ENCODE measurements at regions not wholly inside any gene's neighbourhood (a gene's known extent, or its start where the extent isn't known, plus 50 kb on each side); places are given as distances from the start of the nearest gene placed in this dataset.
"Not testable (repeated sequence)": the region's sequence is repeated elsewhere in the genome, so short reads cannot be mapped to it uniquely, and the experiment has no call there.

DNA sequence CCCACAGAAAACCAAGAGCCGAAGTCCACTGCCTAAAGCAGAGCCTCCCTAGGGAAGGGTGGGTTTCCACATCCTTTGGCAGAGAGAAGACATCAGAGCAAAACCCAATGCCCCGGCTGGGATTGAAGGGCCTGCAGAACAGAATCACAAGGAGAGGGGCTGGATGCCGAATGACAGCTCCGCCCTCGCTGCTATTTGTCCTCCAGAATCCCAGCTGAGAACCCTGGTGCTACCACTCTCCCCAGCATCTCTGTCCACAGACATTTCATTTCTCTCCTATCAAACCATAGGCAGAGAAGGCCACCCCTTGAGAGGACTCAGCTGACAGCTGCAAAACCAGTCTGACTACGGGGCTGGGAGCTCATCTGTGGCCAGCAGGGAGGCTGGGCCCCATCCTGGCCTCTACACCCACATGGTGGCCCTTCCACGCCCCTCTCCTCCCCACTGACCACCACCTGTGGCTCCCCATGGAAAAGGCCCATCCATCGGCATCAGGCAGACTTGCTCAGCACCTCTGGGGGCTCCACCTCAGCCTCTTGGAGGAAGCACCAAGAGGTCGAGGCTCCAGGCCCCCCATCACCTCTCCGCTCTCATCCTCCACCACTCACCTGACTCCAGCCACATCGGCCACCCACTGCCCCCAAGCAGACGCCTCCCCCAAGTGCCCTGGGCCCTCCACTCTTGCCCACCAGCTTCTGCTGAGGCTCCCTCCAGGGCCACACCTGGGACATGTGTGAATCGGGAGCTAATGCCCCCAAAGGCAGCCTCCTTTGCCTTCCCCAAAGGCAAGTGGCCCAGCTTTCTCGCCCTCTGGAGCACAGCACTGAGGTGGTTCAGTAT is 288.5 kb downstream of the C16orf95 start:
- DNase-seq (ENCODE audit: low read depth in 2 of 2): no peak

DNA sequence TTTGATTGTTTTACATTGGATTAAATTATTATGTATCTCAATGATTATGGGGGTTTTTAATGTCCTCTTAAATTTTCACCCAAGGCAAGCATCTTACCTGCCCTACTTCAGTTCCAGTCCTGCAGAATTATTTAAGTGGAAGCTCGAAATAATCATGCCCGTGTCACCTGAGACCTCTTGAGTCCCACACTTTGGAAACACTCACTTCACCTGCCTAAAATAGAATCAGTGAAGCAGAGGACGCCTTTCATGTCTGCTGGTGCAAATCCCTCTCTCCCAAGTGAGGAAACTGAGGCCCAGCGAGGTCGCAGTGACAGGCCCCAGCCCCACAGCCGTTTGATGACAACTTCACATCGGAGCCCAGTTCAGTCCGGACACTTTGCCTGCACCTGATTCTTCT is 284.6 kb downstream of the C16orf95 start:
- no peak for DNase-seq (ENCODE audit: low read depth in 2 of 2)

DNA sequence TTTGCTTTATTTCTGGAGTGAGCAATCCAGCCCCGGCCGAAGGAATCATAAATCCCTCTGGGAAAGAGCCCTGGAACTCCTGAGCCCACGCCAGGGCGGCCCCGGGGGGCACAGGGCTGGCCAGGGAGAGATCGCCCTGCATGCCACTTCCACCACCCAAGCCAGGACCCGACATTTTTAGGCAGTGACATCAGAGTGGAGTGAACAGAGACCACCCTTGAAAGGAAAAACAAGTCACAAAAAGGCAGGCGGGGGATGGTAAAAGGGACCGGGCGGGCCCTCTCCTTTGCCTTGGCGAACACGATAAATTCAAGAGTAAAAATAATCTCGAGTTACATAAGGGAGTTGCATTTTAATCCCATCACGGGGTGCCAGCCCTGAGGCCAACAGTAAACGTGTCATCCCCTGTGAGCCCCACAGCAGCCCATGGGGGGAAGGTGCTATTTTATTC is 284.1 kb downstream of the C16orf95 start:
- DNase-seq (ENCODE audit: low read depth in 2 of 2): no peak

DNA sequence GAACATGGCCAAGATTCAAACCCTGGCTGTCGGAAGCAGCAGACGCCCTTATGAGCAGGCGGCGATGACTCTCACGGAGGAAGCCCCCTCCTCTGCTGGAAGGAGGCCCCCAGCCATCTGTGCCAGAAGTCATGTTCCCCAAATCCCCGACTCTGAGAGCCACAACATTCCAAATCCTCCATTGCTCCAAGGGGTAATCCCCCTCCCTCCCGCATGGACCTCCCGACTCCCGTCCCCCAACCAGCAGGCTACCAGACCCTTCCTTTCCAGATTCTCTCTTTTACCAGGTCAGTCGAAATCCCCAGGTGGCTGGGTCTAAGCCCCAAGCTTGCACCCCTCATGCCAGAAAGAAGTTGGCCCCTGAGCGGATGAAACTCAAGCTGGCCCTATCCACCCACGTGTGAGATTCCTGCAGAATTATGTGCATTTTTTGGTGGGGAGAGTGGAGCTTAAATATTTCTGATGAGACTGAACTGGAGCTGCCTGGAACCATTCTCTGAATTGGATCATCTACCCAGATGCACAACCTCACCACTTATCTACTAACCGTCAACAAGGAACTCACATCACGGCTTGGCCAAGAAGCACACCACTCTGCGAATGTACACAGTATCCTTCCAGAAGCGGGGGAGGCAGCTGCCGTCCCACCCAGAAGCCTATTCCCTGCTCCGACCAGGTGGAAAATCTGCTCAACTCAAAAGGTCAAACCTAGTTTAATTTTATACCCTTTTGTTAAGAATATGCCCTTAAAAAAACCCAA is 283.5 kb downstream of the C16orf95 start:
- DNase-seq (ENCODE audit: low read depth in 2 of 2): no peak

DNA sequence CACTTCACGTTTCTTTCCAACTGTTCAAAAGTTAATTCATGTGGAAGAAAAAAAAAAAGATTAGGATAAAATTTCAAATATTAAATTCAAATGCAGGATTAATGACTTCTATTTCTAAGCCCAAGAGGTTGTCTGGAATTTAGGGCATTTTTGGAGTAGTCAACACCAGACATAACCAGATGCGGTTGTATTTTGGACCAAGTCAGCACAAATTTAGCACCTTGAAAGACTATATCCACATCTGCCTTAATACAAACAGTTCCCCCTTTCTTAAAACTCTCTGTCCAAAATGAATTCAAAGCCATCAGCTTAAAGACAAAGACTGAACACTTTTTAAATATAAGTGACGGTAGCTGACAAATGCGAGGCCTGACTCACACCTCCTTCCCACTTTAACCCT is 282.9 kb downstream of the C16orf95 start:
- no peak for DNase-seq (ENCODE audit: low read depth in 2 of 2)

DNA sequence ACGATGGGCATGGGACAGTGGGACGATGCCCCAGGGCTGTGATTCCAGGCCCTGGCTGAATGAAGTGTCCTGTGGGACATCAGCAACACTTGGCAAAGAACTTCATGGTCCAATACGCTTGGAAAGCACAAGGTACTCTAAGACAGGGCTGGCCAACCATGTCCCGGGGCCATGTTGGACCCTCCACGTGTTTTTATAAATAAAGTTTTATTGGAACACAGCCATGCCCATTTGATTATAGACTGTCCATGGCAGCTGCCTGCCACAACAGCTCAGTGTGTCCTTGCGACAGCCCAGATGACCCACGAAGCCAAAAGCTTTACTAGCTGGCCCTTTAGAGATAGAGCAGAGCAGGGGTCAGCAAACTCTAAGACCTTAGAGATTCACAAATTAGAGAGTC is 282.1 kb downstream of the C16orf95 start:
- DNase-seq (ENCODE audit: low read depth in 2 of 2): no peak

DNA sequence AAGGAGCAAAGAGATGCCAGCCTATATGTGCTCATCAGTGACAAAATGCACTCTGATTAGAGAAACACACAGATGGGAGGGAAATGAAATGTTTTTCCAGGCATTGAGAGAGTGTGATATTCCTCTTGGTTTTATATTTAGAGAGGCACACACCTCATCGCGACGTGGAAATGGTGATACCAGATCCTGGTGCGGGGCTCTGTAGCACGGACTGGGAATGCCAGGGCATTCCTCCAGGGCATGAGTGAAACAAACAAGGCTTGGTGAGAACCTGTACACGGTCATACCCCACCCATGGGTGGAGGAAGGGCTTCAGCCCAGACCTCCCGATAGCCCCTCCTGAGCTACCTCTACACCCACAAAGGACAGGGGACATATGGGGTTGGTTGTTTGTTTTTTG is 280.2 kb downstream of the C16orf95 start:
- no peak for DNase-seq (ENCODE audit: low read depth in 2 of 2)

DNA sequence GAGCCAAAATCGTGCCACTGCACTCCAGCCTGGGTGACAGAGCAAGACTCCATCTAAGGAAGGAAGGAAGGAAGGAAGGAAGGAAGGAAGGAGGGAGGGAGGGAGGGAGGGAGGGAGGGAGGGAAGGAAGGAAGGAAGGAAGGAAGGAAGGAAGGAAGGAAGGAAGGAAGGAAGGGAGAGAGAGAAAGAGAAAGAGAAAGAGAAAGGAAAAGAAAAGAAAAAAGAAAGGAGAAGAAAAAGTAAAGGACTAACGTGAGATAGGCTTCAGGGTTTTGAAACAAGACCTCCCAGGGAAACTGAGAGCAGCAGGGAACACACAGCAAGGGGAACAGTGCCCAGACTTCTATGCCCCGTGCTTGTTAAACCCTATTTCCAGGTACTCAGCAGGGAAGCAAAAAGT is 278.7 kb downstream of the C16orf95 start:
- DNase-seq (ENCODE audit: low read depth in 2 of 2): not testable (repeated sequence)

DNA sequence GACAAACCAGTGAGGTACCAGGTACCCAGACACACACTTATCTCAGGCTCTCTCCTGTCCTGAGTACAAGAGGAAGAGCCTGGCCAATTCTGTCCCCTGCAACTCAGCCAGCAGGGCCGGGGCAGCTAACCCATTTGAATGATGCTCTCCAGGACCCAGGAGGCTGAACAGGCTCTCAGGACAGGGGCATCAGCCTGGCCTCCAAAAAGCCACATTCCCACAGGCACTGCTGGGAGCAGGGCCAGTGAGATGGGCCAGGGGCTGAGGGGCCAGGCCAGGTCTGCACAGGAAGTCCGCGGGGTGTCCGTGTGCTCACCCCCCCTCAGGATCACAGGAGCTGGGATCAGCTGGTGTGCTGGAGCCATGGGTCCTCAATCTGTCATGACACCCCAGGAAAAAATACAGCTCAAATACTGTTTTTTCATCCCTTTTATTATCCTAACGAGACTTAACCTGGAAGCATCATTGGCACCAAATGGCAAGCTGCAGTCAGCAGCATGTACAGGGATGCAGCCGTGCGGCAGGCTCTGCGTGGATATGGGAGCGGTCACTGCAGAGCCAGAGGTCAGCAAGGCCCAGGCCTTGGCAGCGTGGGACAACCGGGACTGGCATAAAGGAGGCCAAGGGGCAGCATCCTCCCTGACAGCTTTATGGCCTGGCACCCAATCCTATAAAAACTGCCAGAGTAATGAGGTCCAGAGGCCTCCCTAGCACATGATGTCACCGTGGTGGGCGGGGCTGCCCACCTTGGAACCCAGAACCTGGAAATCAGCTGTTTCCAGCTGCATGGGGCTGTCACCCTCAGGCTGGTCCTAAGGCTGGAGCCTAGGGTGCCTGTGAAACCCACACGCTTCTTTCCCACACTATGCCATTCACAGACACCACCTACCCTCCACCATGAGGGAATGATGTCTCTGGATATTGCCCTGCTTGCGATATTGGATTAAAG is 276.7 kb downstream of the C16orf95 start:
- DNase-seq (ENCODE audit: low read depth in 2 of 2): no peak

DNA sequence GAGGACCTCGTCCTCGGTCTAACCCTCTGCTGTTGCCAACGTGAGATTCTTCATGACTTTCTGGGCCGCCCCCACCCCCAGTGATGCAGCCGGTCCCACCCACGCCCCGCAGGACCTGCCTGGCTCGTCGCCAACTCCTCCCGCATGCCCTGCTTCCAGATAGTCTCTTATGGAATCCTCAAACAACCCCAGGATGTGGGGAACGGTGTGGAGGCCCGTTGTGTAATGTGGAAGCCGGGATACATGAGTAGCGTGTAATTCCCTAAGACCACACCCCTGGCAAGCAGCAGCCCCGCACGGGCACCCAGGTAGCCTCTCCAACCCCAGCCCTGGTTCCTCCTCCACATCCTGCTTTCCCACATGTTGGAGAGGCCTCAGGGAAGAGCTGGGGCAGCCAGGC is 275.9 kb downstream of the C16orf95 start:
- no peak for DNase-seq (ENCODE audit: low read depth in 2 of 2)

DNA sequence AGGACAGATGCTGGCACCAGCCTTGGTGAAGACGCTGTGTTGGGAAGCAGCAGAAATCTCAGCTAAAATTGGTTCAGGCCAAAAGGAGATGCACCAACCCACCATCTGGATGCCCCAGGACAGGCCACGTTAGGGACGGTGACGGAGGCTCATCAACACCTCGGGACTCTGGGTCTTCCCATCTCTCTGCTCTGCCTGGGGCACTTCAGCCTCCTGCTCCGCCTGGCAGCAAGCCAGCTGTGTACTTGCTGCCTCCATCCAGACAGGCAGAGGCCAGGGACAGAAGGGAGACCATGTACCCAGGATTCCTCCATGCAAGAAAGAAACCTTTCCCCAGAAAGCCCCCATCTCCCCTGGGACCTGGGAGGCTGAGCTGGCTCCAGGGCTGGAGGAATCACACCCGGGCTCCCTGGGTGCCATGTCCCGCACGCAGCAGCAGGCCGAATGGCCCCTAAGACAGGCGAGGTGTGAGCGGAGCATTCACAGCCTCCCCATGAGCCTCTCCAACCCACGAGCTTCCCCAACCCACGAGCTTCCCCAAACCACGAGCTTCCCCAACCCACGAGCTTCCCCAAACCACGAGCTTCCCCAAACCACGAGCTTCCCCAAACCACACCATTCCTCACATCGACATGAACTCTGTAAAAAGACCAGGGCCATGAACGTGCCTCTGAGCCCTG is 274.5 kb downstream of the C16orf95 start:
- no peak for DNase-seq (ENCODE audit: low read depth in 2 of 2)

DNA sequence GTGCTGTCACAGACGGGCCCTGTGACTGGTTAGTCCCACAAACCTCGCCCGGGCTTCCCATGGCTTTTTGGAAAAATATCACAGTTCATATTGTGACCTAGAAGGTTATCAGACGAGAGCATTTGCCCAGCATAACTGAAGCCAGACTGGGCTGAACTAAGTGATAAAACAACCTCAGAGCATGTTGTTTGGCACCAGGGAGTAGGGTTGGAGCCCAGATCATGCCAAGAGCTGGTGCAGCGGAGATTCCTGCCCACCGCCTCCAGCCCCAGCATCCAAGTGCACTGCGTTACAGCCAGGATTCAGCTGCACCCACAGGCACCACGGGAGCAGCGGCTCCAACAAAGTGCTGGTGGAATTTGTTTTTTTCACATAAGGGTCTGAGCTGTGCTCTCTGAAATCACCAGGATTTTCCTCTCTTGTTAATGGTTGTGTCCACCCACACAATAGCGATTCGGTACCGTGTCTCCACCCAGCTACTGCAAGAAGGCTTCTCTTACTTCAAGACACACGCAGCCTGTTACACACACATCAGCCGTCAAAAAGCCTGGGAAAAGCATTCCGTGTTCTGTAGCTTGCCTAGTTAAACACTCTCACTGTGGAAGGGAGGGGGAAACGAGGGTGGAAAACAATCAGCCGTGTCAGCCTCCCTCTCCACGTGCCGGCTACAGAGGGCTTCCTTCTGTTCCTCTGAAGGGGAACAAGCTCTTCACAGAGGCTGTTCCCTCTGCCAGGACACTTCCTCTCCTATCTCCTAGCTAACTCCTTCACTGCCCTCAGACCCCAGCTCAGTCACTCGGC is 273.8 kb downstream of the C16orf95 start:
- DNase-seq (ENCODE audit: low read depth in 2 of 2): no peak

DNA sequence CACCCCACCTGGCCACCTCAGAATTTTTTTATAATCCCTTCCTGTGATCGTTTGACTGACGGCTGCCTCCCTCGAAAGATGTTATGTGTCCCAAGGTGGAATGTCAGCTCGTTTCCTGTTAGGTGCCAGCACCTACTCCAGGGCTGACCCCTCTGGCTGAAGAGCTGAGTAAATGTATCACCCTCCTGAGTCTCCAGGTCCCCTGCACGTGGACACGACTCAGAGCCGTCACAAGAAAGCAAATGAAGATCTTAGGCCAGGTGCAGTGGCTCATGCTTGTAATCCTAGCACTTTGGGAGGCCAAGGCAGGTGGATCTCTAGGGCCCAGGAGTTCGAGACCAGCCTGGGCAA is 273.2 kb downstream of the C16orf95 start:
- no peak for DNase-seq (ENCODE audit: low read depth in 2 of 2)

DNA sequence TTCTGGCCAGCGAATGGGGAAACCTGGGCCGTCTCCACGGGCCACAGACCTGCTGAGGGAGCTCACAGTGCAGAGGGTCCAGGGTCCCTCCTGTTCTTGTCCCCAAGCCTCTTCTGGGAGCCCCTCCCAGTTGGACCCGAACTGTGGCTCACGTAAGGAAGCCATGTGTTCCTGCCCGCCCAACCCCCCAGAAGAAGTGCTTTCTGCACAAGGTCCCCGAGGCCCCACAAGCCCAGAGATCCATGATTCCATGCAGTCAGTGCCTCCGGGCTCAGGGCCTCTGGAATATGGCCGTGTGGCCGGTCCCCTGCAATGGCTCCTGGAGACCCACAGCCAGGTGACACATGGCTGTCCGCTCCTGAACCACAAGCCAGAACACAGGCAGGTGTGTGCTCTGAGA is 272.4 kb downstream of the C16orf95 start:
- no peak for DNase-seq (ENCODE audit: low read depth in 2 of 2)

DNA sequence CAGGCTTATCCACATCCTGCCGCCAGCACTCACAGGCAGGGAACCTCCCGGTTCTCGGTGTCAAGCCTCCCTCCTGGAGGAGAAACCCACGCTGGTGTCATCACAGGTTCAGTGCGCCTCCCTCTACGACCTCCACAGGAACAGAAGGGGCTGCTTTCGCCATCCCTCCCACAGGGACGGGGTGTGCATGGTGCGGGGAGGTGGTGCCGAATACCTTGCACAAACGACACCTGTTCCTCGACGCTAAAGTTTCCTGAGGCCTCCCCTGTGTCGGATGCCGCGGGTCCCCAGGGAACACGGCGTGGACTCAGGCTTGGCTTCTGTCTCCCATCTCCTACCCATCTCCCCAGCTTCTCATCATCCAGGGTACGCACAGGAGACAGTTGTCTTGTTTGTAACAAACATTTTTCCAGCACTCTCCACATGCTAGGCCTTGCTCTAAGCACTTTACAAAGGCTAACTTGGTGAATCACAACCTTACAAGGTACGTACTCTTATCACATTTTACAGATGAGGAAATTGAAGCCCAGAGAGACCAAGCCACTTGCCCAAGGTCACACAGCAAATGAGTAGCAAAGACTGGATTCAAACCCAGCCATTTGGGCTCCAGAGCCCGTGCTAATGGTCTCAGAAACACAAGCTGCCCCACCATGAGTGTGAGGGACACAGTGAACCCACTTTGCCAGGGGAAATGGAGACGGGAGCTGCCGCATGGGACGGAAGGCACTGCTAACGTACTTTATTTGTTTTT is 271.6 kb downstream of the C16orf95 start:
- DNase-seq (ENCODE audit: low read depth in 2 of 2): no peak

DNA sequence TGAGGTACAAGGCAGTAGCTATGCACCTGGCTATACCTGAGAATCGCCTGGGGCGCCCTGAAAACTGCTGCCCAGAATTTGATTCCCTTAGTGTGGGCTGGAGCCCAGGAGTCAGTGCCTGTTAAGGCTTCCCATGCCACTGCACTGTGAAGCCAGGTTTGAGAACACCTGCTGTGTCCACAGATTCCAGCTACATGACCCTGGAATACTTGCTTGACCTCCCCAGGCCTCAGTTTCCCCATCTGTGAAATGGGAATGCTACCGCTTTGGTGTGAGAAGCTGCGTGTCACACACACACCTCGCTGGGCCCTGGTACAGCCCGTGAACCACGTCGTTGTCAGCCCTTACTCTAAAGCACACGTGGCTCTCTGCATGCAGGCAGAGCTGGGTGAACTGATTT is 271.0 kb downstream of the C16orf95 start:
- DNase-seq (ENCODE audit: low read depth in 2 of 2): no peak

DNA sequence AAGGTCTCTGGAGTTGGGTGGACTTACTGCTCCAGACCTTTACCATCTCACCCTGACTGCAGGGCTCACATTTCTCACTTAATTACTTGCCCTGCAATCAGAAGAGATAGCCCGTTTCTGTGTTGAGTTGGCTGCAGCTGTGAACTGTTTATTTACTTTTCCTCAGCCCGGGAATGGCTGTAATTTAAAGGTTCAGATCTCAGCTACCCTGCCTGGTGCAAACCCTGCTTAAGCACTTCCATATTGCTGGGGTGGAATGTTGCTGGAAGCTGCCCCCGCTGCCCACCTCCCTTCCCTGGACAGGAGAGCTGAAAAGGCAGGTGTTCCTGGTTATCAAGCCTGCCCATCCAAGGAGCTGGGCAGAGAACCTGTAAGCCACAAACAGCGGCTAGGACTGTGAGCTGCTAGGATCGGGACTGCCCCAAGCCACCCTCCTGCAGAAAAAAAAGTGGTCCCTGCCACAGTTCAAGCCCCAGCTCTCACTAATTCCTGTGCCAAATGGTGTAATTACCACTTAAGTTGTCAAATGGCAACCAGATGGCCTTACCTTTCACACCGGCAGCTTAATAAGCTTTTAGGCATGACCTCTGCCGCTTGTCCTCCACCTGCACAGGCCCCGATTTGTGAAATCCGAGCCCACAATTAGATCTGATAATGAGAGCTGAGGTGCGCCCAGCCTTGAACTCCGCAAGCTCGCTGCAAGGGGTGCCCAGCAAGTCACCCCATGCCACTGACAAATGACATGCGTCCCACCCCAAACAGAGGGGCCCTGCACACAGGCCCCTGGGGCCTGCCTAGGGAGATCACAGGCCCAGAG is 269.8 kb downstream of the C16orf95 start:
- no peak for DNase-seq (ENCODE audit: low read depth in 2 of 2)

DNA sequence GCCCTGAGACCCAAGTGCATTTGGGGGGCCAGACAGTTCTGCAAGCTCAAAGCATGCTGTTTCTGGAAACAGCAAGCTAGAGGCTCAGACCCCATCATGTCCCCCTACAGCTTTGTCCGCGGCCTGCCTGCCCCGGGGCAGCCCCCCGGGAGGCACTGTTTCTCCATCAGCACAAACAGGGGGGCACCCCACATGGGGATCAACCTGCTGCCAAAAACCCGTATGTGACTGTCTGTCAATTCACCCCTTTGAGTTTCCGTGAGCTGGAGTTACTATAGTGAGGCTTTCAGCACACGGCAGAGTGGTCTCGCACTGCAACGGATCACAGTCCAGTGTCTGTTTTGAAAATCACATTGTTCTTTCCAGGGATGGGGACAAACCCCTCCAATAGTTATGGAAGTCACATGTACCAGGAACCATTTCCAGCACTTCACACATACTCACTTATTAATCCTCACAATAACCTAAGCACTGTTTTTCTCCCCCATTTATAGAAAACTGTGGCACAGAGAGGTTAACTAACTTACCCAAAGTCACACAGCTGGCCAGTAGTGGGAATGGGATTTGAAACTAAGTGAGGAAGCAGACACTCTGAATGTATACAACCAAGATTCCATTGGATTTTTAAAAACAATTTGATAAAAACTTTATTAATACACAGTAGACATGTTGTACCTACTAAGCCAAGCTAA is 269.0 kb downstream of the C16orf95 start:
- no peak for DNase-seq (ENCODE audit: low read depth in 2 of 2)

DNA sequence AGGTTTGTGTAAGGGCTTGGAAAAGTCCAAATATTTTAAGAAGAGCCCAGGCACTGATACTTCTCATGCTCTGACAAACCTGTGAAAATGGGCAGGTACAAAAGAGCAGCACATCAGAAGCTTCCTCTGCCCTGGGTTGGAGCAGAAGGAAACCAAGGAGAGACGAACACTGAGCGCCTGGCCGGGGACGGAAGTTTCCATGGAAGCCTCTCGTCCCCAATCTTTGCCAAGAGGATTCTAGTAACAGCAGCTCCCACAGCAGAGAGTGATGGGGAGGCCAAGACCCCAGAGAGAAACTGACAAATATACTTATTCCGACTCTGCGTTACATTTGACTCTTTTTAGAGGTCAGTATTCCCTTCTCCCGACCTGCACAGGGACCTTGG is 268.5 kb downstream of the C16orf95 start:
- no peak for DNase-seq (ENCODE audit: low read depth in 2 of 2)

All from stimulated activated CD8-positive, alpha-beta memory T cell treated with anti-CD3 and anti-CD28 coated beads, Interleukin-15, amount 100 ng/mL, for 48 hours (primary cell).